GM12878 (cell line): ENCODE measurements at regions not wholly inside any gene's neighbourhood (a gene's known extent, or its start where the extent isn't known, plus 50 kb on each side); places are given as distances from the start of the nearest gene placed in this dataset.

Experiments
- ATAC-seq: fragments of 200-7000 bp; cut with Tn5 transposase; 3 replicates; pipeline ENCODE4 v1.9.1; 2020; ENCODE audit warnings: mild to moderate bottlenecking, moderate library complexity
- BruUV-seq: library from RNA; stranded (reverse); fragments of 400-500 nt; replicated peaks from 2 replicates; lab custom pipeline; 2021; lab: Mats Ljungman, UMichigan
- CTCF ChIA-PET: fragments of 300-600 bp; sonication (Branson Sonifier 250); formaldehyde crosslinking; extraction: SDS; loops from one replicate; lab custom pipeline; 2021; ENCODE audit warnings: inconsistent platforms; lab: Yijun Ruan, JAX
- POLR2A ChIA-PET: fragments of 350-600 bp; formaldehyde crosslinking; extraction: SDS; loops from one replicate; lab custom pipeline; 2021; ENCODE audit warnings: inconsistent platforms; lab: Charles Lee
- RAD21 ChIA-PET: fragments of 300-600 bp; sonication (Branson Sonifier 250); formaldehyde crosslinking; loops from one replicate; lab custom pipeline; 2023; ENCODE audit warnings: antibody characterized with exemption; ENCODE audit not compliant: unreplicated experiment; lab: Charles Lee
- SMC1A ChIA-PET: fragments of 300-600 bp; sonication (Branson Sonifier 250); formaldehyde crosslinking; loops from one replicate; lab custom pipeline; 2023; ENCODE audit not compliant: unreplicated experiment, uncharacterized antibody; lab: Charles Lee
- DNase-seq: peaks from one replicate; pipeline ENCODE4 v3.0.0-alpha.2; 2011; ENCODE audit warnings: low read depth, low spot score
- FAIRE-seq: peaks from 3 replicates; lab custom pipeline; 2011; peaks lifted over from hg19 to GRCh38; lab: Jason Lieb, UNC
- H2AFZ ChIP-seq: 2 replicates; pipeline ENCODE4 v1.6.0; 2011; ENCODE audit warnings: low read depth, low read length, control low read depth; ENCODE audit not compliant: control insufficient read depth
- H3K27ac ChIP-seq: 2 replicates; pipeline ENCODE4 v1.5.1; 2011; ENCODE audit warnings: control low read depth; ENCODE audit not compliant: control insufficient read depth, insufficient read depth
- H3K27me3 ChIP-seq, 2 experiments: replicated peaks in 1 of 2; 2 replicates each; pipeline versions ENCODE4 v1.6.0 to v1.6.1; 2011; ENCODE audit warnings: low read length in 1 of 2; ENCODE audit not compliant: control insufficient read depth in 2 of 2, insufficient read depth in 2 of 2
- H3K36me3 ChIP-seq, 2 experiments: 2 replicates each; pipeline ENCODE4 v1.5.1; 2011; ENCODE audit warnings: low read length in 1 of 2; ENCODE audit not compliant: control insufficient read depth in 2 of 2, insufficient read depth in 2 of 2
- H3K4me1 ChIP-seq: 2 replicates; pipeline ENCODE4 v1.6.1; 2011; ENCODE audit warnings: mild to moderate bottlenecking, low read length, moderate library complexity, mixed read lengths; ENCODE audit not compliant: control insufficient read depth, insufficient read depth
- H3K4me2 ChIP-seq: 2 replicates; pipeline ENCODE4 v1.6.0; 2011; ENCODE audit warnings: control low read depth; ENCODE audit not compliant: control insufficient read depth, insufficient read depth
- H3K4me3 ChIP-seq: fragments of 200-600 bp; sonication (generic); 2 replicates; pipeline ENCODE4 v1.5.1; 2016
- H3K79me2 ChIP-seq: 2 replicates; pipeline ENCODE4 v1.6.0; 2011; ENCODE audit warnings: low read length; ENCODE audit not compliant: control insufficient read depth, insufficient read depth
- H3K9ac ChIP-seq: 2 replicates; pipeline ENCODE4 v1.8.0; 2011; ENCODE audit warnings: low read length, control low read depth, mixed read lengths; ENCODE audit not compliant: control insufficient read depth, insufficient read depth
- H3K9me3 ChIP-seq: replicated peaks from 3 replicates; pipeline ENCODE4 v1.5.1; 2011; ENCODE audit warnings: mild to moderate bottlenecking, low read length; ENCODE audit not compliant: control insufficient read depth, insufficient read depth
- H4K20me1 ChIP-seq: 2 replicates; pipeline ENCODE4 v1.6.0; 2011; ENCODE audit not compliant: control insufficient read depth, insufficient read depth
- ATF7 ChIP-seq: fragments of 450-650 bp; IDR thresholded peaks from 2 replicates; pipeline ENCODE4 v1.6.1; 2016; ENCODE audit warnings: low read depth, mild to moderate bottlenecking
- BACH1 ChIP-seq: fragments of 450-650 bp; IDR thresholded peaks from 2 replicates; pipeline ENCODE4 v1.6.1; 2017; ENCODE audit warnings: mild to moderate bottlenecking, borderline replicate concordance
- BMI1 ChIP-seq: fragments of 450-650 bp; IDR thresholded peaks from 2 replicates; pipeline ENCODE4 v1.6.1; 2016; ENCODE audit warnings: mild to moderate bottlenecking, moderate library complexity, borderline replicate concordance
- KDM1A ChIP-seq: fragments of 200-600 bp; sonication (generic); IDR thresholded peaks from 2 replicates; pipeline ENCODE4 v1.6.1; 2016; ENCODE audit warnings: borderline replicate concordance
- MTA2 ChIP-seq: fragments of 450-650 bp; IDR thresholded peaks from 2 replicates; pipeline ENCODE4 v1.6.1; 2016; ENCODE audit warnings: low read depth, mild to moderate bottlenecking, moderate library complexity
- RELA ChIP-seq: fragments of 450-650 bp; IDR thresholded peaks from 2 replicates; pipeline ENCODE4 v1.8.0; 2014; ENCODE audit warnings: borderline replicate concordance; ENCODE audit not compliant: partially characterized antibody
- SRF ChIP-seq, 2 experiments: IDR thresholded peaks; 2 replicates each; pipeline ENCODE4 v1.6.1; 2011; ENCODE audit warnings: low read depth in 2 of 2, low read length in 2 of 2, mild to moderate bottlenecking in 1 of 2, moderate library complexity in 1 of 2
- TCF12 ChIP-seq: IDR thresholded peaks from 2 replicates; pipeline ENCODE4 v1.6.1; 2011; ENCODE audit warnings: low read depth, mild to moderate bottlenecking, low read length
- WGBS: methylation state at CpG from one replicate; pipeline ENCODE4 v1.1.6; 2016; ENCODE audit warnings: low lambda C conversion rate; ENCODE audit not compliant: insufficient replicate concordance, insufficient coverage; ENCODE audit errors: missing lambda C conversion rate; 5-methylcytosine and 5-hydroxymethylcytosine counted together
- in situ Hi-C: fragments of 300-500 bp; cut with MboI; formaldehyde crosslinking; loops from 9 replicates; pipeline ENCODE4 v1.14.3; 2018; ENCODE audit warnings: mixed read lengths
- intact Hi-C: fragments of 100-400 bp; cut with micrococcal nuclease; formaldehyde crosslinking; loops from one replicate; pipeline ENCODE4 v1.14.2; 2022; ENCODE audit not compliant: unreplicated experiment

DNA sequence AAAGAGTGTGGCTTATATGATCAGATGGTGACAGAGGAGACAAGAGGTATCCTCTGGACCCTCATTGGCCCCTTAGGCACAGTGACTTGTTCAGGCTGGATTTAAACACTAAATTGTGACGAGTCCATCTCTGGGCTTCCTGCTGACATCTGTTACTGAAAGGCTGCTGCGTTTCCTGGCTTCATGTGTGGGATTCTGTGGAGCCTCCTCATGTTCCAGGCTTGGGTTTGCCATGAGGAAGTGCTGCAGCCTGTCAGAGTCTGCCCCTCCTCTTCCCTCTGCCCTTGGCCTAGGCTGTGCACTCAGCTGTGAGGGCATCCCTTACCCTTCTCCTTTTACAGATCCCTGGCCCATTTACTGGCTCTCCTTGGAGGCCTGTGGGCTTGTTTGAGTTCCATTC, 159.1 kb upstream of the TTC29 start:
- RAD21 ChIA-PET = no interaction called here
- no peaks in the 10 kb centered on the region for H3K79me2 ChIP-seq
- SMC1A ChIA-PET = no interaction called here

DNA sequence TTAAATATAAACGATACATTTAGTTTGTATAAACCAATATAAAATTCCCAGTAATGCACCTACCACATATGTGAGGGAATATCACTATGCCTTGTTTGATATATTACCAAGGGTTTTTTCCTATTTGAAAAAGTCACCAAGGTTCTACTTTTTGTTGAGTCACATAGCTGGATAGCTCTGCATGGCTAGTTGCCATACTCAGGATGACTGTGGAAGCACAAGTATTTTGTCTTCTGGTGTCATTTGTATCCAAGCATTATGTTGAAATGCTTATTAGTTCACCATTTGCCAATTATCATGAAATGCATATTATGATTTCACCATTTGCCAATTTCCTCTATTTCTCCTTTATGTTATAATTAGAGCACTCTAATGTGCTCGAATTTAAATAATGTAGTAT, 162.7 kb upstream of the TTC29 start:
- Histone ChIP-seq H3K79me2 (no peaks in the 10 kb centered on the region), H3K4me3 (no peak overlapping the region), H3K9ac (no peak overlapping the region), H2AFZ (no peak overlapping the region), H3K9me3 (no peaks in the 10 kb centered on the region; the same call in 2 of the 3 replicates), H4K20me1 (no peaks in the 10 kb centered on the region), H3K4me2 (no peak overlapping the region), H3K36me3 (no peaks in the 10 kb centered on the region), H3K4me1 (no peaks in the 10 kb centered on the region), H3K27ac (no peak overlapping the region), H3K27me3 (no peaks in the 10 kb centered on the region)
- in situ Hi-C loops (no loop called here), intact Hi-C loops (no loop called here)
- no peak for FAIRE-seq
- ChIA-PET SMC1A (interaction anchor here (1.0 kb wide), 1 partner anchor 14 kb away, joined by 3 read pairs; no protein-coding TSS in a partner anchor), POLR2A (no interaction called here), CTCF (interaction anchor here (0.5 to 3.8 kb wide), 3 partner anchors 12 to 1220 kb away, joined by 3 to 19 read pairs (median 3); no protein-coding TSS in a partner anchor), RAD21 (no interaction called here)
- no TSS peak for BruUV-seq
- TF ChIP-seq RELA (no peak), BMI1 (no peak), SRF (IDR thresholded peaks at IDR 0.05; ENCODE audit: low read depth in 2 of 2, low read length in 2 of 2) (no peak), MTA2 (no peak), BACH1 (no peak), KDM1A (no peak), TCF12 (no peak)
- DNase-seq = no peak
- no peak for ATAC-seq
- 9% methylated on average over 2 of the region's 2 CpGs for WGBS

More for the DNA sequence above, 159.1 kb upstream of the TTC29 start:
- no peaks in the 10 kb centered on the region for H3K9me3 ChIP-seq
- ChIA-PET CTCF (no interaction called here), POLR2A (no interaction called here)
- intact Hi-C loops (no loop called here), in situ Hi-C loops (no loop called here)
- no peak overlapping the region for H3K4me3 ChIP-seq
- peaks cover 0 to 1% of the 10 kb centered on the region in 2 experiments; a peak in 1 of 4 replicates for H3K27me3 ChIP-seq
- H3K4me1 ChIP-seq = no peaks in the 10 kb centered on the region
- H3K27ac ChIP-seq = no peak overlapping the region
- FAIRE-seq (no peak), DNase-seq (no peak), ATAC-seq (no peak)
- no peak for TF ChIP-seq ATF7
- no peak overlapping the region for H3K9ac ChIP-seq
- BruUV-seq = no TSS peak
- H3K4me2 ChIP-seq = no peak overlapping the region
- no peaks in the 10 kb centered on the region for H3K36me3 ChIP-seq
- no peak overlapping the region for H2AFZ ChIP-seq
- WGBS = 15% methylated on average over 2 of the region's 2 CpGs
- H4K20me1 ChIP-seq = no peaks in the 10 kb centered on the region
